Gastrocnemius medialis (tissue), 4 donors: ENCODE measurements at regions not wholly inside any gene's neighbourhood (a gene's known extent, or its start where the extent isn't known, plus 50 kb on each side); places are given as distances from the start of the nearest gene placed in this dataset.
A peak's percentile ranks its signal among the peaks of the same experiment; 100 is the strongest.

ENCODE experiments used
- ATAC-seq, 2 donors: fragments of 150-250 bp; one replicate each; pipeline ENCODE4 v1.9.1; 2016
- DNase-seq, 2 donors: peaks; one replicate each; pipeline ENCODE4 v3.0.0-alpha.2; 2019
- H3K27ac ChIP-seq, 4 donors: fragments of 200-600 bp; sonication (generic); 1 replicate in 1 of 4; 2 replicates in 3 of 4; pipeline ENCODE4 v1.5.1; 2016 to 2018; ENCODE audit warnings: mild to moderate bottlenecking in 2 of 4, moderate library complexity in 1 of 4
- H3K27me3 ChIP-seq, 3 donors: fragments of 200-600 bp; sonication (generic) in 2 of 3; 1 replicate in 1 of 3; 2 replicates in 2 of 3; pipeline versions ENCODE4 v1.5.1 to v1.6.0; 2016 to 2019; ENCODE audit warnings: mild to moderate bottlenecking in 1 of 3, moderate library complexity in 1 of 3
- H3K36me3 ChIP-seq, 2 donors: fragments of 200-600 bp; sonication (generic) in 1 of 2; one replicate each; pipeline ENCODE4 v1.5.1; 2017 to 2018
- H3K4me1 ChIP-seq, 2 donors: fragments of 200-600 bp; sonication (generic) in 1 of 2; one replicate each; pipeline ENCODE4 v1.5.1; 2016 to 2017; ENCODE audit warnings: mild to moderate bottlenecking in 2 of 2
- H3K4me3 ChIP-seq, 4 donors: fragments of 200-600 bp; sonication (generic) in 3 of 4; 1 replicate in 1 of 4; 2 replicates in 3 of 4; pipeline ENCODE4 v1.5.1; 2016 to 2019; ENCODE audit warnings: mild to moderate bottlenecking in 2 of 4
- H3K9me3 ChIP-seq, 3 donors: fragments of 200-600 bp; sonication (generic) in 2 of 3; 1 replicate in 1 of 3; 2 replicates in 2 of 3; pipeline ENCODE4 v1.5.1; 2016 to 2019
- POLR2A ChIP-seq, 2 donors: fragments of 450-650 bp; IDR thresholded peaks; one replicate each; pipeline ENCODE4 v1.6.1; 2017; ENCODE audit warnings: antibody characterized with exemption in 2 of 2, mild to moderate bottlenecking in 2 of 2, moderate library complexity in 2 of 2
- in situ Hi-C, 4 donors: fragments of 200-750 bp; cut with MboI; loops; one replicate each; pipeline versions ENCODE4 v1.15.0 to v1.8.0; 2017; ENCODE audit warnings: low sequenced_read_pairs in 4 of 4
- intact Hi-C: fragments of 100-400 bp; cut with DNase I; formaldehyde crosslinking; loops from one replicate; pipeline ENCODE4 v1.15.1; 2023; ENCODE audit warnings: low total_unique reads
- TF ChIP-seq, protein P1 (sequence below), 5 experiments: fragments of 450-650 bp in 3 of 5; fragments of 200-600 bp in 2 of 5; sonication (generic) in 2 of 5; IDR thresholded peaks in 4 of 5; conservative IDR thresholded peaks in 1 of 5; 1 replicate in 4 of 5; 2 replicates in 1 of 5; pipeline ENCODE4 v1.5.1; 2016 to 2019; ENCODE audit warnings: antibody characterized with exemption in 5 of 5, mild to moderate bottlenecking in 3 of 5, moderate library complexity in 3 of 5

DNA sequence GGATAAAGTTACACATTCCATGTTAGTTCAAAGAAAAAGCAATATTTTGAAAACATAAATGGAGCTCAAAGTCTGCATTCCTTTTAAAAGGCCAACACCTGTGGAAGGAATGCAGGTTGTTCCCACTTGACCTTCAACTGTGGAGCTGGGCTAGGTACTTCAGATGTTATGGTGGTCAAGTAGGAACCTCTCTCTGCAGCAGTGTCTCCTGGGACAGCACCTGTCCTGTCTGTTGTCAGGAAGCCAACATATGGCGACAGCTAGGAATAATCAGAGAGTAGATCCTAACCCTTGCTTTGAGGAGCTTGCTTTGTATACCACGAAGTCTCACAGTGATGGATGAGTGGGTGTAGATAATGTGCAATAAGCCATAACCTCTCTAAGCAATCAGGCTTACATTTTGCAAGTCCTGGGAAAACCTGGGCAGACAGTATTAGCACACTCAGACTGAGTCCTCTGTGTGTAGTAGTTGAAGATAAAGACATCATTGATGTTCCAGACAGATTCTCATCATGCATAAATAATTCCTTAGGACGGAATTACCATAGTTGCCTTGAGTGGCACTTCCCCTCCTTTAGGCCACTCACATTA, 347.5 kb downstream of the PRL start:
- Histone ChIP-seq H3K4me3 (no peak overlapping the region), H3K4me1 (peaks cover 9 to 16% of the 10 kb centered on the region in 2 donors), H3K36me3 (no peaks in the 10 kb centered on the region), H3K27me3 (no peaks in the 10 kb centered on the region), H3K27ac (no peak overlapping the region), H3K9me3 (no peaks in the 10 kb centered on the region)
- TF ChIP-seq, protein P1, sequence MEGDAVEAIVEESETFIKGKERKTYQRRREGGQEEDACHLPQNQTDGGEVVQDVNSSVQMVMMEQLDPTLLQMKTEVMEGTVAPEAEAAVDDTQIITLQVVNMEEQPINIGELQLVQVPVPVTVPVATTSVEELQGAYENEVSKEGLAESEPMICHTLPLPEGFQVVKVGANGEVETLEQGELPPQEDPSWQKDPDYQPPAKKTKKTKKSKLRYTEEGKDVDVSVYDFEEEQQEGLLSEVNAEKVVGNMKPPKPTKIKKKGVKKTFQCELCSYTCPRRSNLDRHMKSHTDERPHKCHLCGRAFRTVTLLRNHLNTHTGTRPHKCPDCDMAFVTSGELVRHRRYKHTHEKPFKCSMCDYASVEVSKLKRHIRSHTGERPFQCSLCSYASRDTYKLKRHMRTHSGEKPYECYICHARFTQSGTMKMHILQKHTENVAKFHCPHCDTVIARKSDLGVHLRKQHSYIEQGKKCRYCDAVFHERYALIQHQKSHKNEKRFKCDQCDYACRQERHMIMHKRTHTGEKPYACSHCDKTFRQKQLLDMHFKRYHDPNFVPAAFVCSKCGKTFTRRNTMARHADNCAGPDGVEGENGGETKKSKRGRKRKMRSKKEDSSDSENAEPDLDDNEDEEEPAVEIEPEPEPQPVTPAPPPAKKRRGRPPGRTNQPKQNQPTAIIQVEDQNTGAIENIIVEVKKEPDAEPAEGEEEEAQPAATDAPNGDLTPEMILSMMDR (IDR thresholded peaks at IDR 0.05 in 4 of 5, conservative IDR thresholded peaks at IDR 0.05 in 1 of 5): no peak
- TF ChIP-seq POLR2A (IDR thresholded peaks at IDR 0.05): no peak
- DNase-seq: no peak
- intact Hi-C loops (no loop called here), in situ Hi-C loops (no loop called here)
- no peak for ATAC-seq

DNA sequence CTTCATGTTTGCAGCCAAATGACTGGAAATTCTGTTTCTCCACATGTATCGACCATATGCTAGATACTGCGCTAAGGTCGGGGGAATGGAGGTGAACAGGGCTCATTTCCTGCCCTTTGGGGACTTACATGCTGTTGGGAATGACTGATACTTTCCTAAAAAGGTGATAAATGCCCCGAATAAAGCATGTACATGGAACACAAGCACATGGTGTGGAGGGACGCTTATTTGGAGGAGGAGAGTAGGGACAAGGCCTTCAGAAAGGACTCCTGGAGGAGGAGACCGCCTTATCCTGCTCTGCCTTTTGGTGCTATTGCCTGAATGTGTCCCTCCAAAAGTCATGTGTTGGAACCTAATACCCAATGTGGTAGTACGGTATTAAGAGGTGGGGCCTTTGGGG, 344.5 kb downstream of the PRL start:
- no peak for ATAC-seq
- DNase-seq: no peak
- no peak for TF ChIP-seq POLR2A (IDR thresholded peaks at IDR 0.05)
- TF ChIP-seq, protein P1 (IDR thresholded peaks at IDR 0.05 in 4 of 5, conservative IDR thresholded peaks at IDR 0.05 in 1 of 5): no peak
- intact Hi-C loops (no loop called here), in situ Hi-C loops (no loop called here)
- H3K27ac ChIP-seq: no peak overlapping the region
- no peaks in the 10 kb centered on the region for H3K36me3 ChIP-seq
- H3K27me3 ChIP-seq: no peaks in the 10 kb centered on the region
- peaks cover 13 to 19% of the 10 kb centered on the region in 2 donors for H3K4me1 ChIP-seq
- H3K9me3 ChIP-seq: no peaks in the 10 kb centered on the region
- H3K4me3 ChIP-seq: no peak overlapping the region

DNA sequence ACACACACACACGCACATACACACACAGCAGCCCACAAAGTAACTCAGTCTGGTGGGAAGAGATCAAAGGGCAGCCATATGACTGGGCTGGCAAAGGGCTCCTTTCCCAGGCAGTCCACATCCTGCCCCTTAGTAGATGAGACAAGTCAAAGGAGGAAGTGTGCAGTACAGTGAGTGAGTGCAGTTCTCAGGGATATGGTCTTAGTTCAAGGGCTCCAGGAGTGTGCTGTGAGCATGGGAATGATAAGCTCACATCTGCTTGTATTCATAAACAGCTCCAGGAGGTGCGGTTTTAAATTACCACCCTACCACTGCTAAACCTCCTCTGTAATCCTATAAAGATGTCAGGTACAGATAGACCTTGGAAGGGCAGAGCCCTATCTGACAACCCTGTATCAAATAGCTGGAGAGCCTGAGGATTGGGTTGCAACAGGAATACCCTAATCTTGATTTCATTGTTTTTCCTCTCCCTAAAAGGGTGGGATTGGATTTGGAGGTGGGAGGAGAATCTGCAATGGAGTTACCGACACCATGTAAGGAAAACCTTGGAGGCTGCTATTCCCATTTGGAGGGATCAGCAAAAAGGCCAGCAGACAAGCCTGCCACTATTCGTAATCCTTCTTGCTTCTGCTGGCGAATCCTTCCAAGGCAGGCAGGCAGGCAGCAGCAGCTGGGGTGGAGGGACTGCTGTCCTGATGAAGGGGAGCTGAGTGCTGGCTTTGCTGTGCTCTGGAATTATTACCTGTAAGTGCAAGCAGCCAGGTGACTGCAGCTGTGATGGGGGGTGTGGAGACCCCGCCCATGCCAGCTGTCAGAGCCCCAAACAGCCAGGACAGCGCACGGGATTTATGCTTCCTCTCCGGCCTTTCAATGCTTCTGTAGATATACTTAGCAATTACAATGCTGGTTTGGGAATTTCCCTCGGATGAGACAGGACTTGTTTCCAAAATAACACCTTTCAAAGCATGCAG, 342.7 kb downstream of the PRL start:
- DNase-seq (no peak), ATAC-seq (no peak)
- in situ Hi-C loops: no loop called here
- peak overlapping the region in 1 of 4 donors; percentile 20 for H3K27ac ChIP-seq
- intact Hi-C loops: no loop called here
- H3K4me3 ChIP-seq: no peak overlapping the region
- H3K9me3 ChIP-seq: no peaks in the 10 kb centered on the region
- TF ChIP-seq, protein P1 (IDR thresholded peaks at IDR 0.05 in 4 of 5, conservative IDR thresholded peaks at IDR 0.05 in 1 of 5): no peak
- TF ChIP-seq POLR2A (IDR thresholded peaks at IDR 0.05): no peak
- no peaks in the 10 kb centered on the region for H3K27me3 ChIP-seq
- H3K4me1 ChIP-seq: peaks cover 13 to 19% of the 10 kb centered on the region in 2 donors
- H3K36me3 ChIP-seq: no peaks in the 10 kb centered on the region

DNA sequence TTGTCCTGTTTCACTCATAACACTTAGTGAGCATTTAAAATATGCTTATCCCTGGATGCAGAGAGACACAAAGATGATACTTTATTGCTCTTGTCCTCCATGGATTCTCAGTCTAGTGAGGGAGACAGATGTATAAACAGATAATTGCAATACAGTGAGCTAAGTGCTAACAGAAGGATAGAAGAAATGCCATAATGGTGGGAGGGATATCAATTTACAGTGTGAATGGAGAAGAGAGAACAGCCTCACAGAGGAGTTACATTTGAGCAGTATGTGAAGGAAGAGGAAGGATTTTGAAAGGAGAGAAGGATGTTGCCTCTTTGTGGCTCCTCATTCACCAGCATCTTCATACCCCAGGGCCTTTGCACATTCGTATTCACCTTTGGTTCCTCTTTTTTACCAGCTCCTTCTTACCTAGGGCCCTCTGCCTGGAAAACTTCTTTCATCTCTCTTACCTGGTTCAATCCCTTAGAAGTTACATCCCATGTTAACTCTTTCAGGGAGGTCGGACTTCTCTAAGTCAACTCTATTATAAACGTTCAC, 341.7 kb downstream of the PRL start:
- Histone ChIP-seq H3K4me1 (peaks cover 13 to 19% of the 10 kb centered on the region in 2 donors), H3K4me3 (no peak overlapping the region), H3K27ac (no peak overlapping the region), H3K27me3 (no peaks in the 10 kb centered on the region), H3K36me3 (no peaks in the 10 kb centered on the region), H3K9me3 (no peaks in the 10 kb centered on the region)
- ATAC-seq (no peak), DNase-seq (no peak)
- intact Hi-C loops (no loop called here), in situ Hi-C loops (no loop called here)
- no peak for TF ChIP-seq POLR2A (IDR thresholded peaks at IDR 0.05)
- TF ChIP-seq, protein P1 (IDR thresholded peaks at IDR 0.05 in 4 of 5, conservative IDR thresholded peaks at IDR 0.05 in 1 of 5): no peak
